ENCODE measurements at regions not wholly inside any gene's neighbourhood (a gene's known extent, or its start where the extent isn't known, plus 50 kb on each side); places are given as distances from the start of the nearest gene placed in this dataset.

DNA sequence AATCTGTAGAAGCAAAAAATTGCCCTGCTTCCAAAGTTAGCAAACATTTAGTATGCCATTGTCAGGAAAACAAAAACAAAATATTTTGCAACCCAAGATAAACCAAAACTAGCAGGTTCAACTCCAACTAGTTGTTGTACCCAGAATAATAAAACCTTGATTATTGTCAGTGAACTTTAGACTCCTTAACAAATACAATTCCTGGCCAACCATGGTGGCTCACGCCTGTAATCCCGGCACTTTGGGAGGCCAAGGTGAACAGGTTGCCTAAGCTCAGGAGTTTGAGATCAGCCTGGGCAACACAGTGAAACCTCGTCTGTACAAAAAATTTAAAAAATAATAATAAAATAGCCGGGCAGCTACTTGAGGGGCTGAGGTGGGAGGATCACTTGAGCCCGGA, 53.6 kb upstream of the EPCAM start:
- DNase-seq (ENCODE audit: low read depth), result no peak

DNA sequence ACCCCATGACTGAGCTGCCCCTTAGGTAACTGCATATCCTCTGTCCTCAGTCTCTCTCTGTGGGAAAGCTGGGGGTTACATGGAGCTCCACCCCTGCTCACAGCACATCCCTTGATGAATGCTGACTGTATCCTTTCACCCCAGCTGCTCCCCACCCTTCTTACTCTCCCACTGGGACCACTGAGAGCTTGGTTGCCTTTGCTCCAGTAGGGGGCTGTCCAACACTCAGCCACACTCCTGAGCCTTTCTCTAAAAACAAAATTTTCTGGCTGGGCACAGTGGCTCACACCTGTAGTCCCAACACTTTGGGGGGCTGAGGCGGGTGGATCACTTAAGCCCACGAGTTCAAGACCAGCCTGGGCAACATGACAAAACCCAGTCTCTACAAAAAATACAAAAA, 55.4 kb upstream of the EPCAM start:
- no peak for DNase-seq (ENCODE audit: low read depth)

DNA sequence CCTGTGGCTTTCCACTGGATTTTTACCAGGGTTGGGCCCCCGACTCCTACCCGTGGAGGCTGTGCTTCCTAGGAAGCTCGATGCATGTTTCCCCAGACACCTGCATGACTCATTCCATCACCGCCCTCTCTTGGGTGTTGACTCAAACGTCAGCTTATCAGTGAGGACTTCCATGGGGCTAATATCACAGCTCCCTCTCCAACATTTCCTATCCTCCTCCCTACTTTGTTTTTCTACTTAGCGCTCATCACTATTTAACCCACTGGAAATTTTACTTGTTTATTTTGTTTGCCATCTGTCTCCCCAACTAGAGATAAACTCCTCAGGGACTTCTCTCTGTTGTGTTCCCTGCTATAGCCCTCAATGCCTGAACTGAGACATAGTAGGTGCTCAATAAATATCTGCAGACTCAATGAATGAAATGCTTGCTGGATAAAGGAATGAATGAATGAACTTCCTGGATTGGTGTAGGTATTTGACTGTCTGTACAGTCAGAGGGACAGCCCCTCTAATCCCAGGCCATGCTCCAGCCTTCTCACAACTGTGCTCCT, 55.9 kb upstream of the EPCAM start:
- no peak for DNase-seq (ENCODE audit: low read depth)

DNA sequence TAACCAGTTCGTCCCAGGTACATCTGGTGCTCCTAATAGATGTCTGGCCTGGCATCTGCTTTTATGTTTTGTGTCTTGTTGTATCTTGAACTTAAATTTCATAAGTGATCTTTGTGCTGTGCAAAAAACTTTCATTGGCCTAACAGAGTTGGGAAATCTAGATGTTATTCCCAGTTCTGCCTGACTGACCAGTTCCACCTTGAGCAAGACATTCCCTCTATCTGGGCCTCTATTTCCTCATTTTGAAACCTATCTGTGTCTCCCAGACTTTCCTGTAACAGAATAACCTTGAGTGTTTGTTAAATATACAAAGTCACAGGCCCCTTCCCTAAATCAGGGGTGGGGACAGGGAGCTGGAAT, 56.6 kb upstream of the EPCAM start:
- no peak for DNase-seq (ENCODE audit: low read depth)

DNA sequence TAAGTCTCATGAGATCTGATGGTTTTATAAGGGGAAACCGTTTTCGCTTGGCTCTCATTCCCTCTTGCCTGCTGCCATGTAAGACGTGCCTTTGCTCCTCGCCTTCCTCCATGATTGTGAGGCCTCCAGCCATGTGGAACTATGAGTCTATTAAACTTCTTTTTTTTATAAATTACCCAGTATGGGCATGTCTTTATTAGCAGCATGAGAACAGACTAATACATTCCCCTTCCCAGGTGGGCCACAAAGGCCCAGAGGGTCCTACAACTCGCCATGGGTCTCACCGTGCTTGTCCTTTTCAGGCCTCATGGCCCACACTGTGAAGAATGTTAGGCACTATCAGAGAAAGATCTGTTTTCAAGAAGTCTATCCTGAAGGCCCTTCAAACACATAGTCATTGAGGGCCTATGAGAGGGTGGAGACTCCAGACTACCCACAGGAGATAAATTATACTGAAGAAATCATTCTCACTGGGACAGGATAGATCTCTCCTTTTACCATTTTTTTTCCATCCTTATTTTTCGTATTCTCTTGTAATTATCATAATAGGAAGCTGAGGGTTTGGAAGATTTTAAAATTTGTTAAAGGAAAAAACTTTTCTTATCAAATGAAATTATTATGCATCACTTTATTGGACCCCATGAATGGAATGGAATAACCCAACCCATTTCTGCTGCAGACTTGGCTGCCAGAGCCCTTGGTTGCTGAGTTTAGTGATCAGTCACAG, 57.2 kb upstream of the EPCAM start:
- DNase-seq (ENCODE audit: low read depth), result no peak

DNA sequence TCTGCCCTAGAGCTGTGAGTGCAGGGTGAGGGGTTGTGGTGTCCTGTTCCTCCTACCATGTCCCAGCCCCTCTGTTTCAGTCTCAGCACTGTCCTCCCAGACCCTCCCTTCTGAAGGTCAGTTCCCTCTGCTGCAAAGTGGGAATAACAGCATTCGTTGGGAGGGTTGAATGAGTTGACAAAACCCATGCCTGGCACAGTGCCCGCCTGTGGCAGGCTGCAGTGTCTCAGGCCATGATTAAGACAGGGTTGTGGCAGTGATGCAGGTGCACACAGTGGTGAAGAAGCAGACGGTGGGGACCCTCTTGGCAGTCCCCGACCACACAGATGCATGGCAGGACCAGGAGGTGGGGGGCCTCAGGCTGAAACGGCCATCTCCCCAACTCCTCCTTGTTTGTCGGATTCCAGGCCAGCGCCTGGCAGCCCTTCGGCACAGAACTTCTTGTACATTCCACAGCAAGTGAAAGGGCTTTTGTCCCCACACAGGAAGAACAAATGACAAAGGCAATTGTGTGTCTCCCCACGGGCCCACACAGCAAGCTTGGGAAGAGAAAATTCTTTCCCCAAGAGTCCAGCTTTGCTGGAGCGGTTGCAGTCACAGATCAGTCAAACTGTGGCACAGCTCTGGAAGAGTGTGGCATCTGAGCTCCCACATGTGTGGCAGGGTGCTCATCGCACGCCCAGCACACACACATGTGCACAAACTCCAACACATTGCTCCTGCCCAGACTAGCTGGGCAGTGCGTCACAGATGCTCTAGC, 58.1 kb upstream of the EPCAM start:
- DNase-seq (ENCODE audit: low read depth), result no peak

DNA sequence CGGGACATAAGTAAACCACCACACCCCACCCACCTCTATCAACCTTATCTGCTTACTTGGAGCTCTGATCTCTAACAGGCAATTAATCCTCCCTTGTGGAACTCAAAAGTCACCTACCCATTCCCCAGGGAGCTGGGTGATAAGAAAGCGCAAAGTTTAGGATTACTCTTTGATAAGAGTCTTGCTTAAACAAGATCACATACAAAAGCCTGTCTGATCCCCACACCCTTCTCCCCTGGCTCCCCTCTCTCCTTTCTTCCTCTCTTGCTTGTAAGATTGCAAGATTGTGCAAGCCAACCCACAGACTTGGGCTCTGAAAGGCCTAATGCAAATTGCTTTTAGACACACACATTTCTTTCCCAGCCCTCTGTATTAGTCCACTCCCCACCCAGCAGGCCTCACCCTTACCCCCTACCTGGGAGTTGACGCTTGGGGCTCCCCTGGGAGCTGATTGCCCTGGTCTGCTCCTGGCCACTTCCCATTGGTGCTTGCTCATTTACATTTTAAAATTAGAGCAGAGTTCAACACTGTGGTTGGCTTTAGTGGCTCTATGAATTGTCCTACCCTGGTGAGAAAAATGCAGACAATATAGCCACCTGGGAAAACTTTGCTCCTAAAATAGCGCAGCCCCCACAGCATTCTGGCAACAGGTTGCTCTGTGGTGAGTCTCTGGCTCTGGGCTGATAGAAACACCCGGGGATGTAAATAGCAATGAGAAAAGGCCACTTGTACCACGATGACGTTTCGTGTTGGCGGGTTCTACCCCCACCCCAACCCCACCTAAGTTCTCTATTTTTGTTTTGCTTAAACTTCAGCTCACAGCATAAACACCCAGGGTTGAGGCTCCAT, 58.9 kb upstream of the EPCAM start:
- DNase-seq (ENCODE audit: low read depth), result no peak

DNA sequence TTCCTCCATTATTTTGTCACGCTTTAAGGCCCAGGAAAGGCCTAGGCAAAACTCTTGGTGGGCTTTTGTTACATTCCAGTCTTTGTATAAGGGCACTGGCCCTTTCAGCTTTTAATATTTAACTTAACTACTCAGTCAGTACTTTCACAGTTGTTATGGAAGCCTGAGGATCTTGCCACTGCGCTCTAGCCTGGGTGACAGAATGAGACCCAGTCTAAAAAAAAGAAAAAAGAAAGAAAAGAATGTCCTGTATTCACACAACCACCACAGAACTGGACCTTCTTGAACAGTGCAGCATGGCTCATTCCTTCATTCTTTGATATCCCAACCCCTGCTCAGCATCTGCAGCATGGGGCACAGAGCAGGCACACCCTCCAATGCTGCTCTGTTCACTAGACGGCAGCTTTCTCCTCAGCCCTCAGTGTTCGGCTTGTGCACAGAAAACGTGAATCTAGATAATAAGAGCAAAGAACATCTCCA, 59.6 kb upstream of the EPCAM start:
- no peak for DNase-seq (ENCODE audit: low read depth)

DNA sequence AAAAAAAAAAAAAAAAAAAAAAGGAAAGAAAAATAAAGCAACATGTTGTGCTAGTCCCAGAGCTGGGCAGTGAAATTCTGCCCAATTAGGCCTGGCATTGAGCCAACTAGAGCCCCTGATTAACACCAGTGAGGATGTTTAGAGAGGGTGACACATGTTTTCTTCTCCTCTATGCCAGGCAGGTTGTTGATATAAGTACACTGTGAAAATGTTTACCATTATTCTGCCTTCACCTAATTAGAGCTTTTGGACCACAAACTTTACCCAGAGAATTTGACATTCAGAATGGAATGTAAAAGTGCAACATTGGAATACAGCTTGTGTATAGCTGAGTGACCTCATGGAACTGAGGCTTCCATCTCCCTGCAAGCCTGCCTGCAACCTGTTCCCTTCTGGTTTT, 62.0 kb upstream of the EPCAM start:
- no peak for DNase-seq (ENCODE audit: low read depth)

DNA sequence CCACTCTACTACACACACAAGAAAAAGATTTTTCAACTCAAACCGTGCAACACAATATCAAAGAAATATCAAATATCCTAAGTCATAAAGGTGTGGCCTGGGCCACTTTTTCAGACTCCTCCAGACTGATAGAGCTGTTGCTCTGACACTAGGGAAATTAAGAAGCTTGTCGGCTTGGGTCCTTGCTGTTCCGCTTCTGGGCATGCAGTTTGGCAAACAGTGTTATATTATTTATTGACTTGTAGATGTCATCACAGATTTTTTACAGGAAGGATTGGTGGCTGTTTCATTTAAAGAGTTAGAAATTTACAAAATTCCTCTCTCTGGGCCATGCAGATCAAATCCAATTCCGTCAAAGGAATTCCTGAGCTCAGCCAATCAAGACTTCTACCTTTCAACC, 64.5 kb upstream of the EPCAM start:
- DNase-seq (ENCODE audit: low read depth), result no peak

DNA sequence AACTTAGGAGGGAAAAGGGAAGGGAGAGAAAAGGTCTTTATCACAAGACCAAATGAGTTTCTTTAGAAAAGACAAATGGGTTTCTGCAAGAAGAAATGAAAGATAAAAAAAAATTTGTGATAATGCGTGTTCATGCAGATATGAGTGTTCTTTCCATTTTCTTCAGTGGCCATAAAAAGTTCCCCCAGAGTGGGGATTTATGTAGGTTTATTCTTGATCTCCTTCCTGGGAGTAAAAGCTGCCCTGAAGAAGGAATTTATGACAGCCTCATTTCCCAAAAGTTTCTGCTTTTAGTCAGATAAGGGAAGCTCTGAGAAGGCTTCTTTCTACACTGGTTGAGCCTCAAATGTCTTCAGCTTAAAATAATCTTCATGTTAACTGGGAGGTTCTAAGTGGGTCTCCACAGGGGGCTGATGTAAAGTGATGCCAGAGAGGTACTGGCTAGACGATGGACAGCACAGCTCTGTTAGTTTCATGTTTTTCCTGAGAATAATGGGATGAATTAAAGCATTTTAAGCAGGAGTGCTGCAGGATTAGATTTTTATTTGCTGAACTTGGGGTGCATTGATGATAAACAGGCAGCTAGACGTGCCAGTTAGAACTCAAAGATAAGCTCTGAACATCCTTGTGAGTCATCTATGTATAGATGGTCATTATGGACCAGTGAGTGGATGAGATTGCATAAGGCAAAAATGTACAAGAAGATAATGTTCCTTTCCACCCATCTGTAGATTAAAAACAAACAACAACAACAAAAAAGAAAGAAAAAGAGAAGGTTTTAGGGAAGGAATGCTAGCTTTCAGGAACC, 65.6 kb upstream of the EPCAM start:
- no peak for DNase-seq (ENCODE audit: low read depth)

DNA sequence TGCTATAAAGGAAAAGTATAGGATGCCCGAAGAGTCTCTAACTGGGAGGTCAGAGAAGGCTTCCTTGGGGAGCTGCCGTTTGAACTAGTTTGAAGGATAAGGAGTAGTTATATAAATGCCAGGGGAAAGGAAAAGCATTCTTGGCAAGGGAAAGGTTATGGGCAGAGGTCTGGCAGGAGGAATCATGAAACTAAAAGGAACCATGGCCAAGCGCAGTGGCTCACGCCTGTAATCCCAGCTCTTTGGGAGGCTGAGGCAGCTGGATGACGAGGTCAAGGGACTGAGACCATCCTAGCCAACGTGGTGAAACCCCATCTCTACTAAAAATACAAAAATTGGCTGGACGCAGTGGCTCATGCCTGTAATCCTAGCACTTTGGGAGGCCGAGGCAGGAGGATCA, 66.8 kb upstream of the EPCAM start:
- no peak for DNase-seq (ENCODE audit: low read depth)

DNA sequence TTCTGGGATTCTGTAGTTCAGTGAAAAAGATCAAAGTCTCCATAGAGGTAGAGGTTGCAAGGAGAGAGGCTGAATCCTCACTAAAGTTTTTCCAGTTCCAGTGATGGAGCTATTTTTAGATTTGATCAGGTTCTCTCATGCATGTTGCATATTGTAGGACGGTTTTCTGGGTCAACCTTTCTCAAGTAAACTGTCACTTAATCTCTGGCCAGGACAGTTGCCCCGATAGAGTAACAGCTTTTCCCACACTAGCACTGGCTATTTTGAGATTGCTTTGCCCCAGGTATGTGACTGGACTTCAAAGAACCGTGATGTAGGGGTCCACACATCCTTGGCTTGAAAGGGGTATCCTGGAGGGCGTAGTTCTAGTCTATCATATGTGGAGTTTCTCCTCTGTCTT, 67.4 kb upstream of the EPCAM start:
- DNase-seq (ENCODE audit: low read depth), result no peak

DNA sequence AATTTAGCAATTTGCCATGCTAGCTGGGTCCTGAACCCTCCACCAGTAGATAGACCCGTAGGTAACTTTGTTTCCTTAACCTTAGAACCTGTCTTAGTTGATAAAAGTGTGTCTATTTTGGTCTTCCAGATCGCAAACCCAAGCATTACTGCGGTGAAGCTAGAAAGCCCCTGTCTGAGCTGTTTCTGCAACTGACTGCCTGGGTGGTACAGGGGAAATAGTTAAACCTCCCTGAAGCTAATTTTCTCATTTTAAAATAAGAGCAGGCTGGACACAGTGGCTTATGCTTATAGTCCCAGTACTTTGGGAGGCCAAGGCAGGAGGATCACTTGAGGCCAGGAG, 67.9 kb upstream of the EPCAM start:
- DNase-seq (ENCODE audit: low read depth), result no peak

DNA sequence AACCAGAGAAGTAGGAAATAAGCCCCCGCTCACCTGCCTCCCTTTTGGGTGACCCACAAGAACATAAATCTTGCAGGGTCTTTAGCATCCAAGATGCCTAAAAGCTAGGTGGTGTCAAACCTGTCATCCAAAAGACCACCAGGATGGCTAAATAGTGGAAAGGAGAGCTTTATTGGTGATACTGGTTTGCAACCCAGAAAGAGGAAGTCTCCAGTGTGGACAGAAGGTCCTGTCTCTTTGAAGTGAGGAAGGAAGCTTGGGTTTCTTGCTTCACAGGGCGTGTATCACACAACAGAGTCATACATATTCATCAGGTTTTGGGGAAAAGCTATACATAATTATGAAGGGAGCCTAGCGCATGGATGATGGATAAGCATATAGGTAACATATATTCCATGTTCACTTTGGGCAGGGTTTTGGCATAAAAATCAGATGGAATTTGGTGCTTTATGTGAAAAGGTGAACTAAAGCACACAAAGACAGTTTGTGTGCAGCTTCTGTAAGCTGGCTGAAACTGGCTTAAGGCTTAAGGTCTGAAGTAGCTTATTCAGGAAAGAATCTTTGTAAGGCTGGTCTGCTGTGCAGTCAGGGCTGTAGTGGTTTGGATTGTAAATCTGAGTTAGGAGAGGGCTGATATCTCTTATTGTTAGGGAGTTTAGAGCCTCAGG, 68.4 kb upstream of the EPCAM start:
- DNase-seq (ENCODE audit: low read depth), result no peak

DNA sequence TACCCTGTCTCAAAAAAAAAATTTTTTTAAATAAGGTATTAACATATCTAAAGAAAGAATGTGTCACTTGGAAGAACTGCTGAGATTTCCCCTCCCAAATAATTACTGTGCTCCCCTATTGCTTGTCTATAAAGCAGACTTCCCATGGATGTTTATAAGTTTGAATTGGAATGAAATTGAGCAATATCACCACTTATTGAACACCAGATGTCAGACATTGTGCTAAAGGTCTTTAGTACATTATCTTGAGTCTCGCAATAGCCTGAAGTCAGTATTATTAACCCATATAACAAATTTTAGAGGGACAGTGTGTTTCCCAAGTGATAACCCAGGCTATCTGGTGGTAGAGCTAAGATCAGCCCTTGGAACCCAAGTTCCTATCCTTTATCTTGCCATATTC, 69.0 kb upstream of the EPCAM start:
- no peak for DNase-seq (ENCODE audit: low read depth)

DNA sequence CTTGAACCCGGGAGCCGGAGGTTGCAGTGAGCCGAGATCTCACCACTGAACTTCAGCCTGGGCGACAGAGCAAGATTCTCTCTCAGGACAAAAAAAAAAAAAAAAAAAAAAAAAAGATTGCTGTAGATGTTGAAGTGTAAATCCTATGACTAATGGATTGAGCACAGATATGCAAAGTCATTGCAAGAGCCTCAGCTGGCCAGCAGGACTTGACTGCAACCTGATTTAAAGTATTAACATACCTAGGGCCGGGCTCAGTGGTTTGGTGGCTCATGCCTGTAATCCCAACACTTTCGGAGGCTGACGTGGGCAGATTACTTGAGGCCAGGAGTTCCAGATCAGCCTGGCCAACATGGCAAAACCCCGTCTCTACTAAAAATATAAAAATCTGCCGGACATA, 69.6 kb upstream of the EPCAM start:
- DNase-seq (ENCODE audit: low read depth), result no peak

DNA sequence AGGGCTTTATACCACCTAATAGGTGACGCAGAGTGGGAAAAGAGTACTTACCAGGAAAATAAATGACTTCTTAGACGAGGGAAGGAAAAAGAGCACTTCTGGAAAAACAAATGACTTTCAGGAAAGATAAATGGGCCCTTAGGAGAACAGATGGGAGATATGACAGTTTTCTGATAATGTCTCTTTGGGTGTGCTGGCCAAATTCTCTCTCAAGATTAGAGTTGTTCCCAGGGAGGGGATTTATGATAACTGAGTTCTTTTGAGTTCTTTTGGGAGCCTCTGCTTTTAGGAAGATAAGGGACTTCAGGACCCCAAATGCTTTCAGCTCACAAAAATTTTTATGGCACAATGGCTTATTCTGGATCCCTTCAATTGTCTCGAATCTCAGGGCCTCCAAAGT, 70.3 kb upstream of the EPCAM start:
- DNase-seq (ENCODE audit: low read depth), result no peak

DNA sequence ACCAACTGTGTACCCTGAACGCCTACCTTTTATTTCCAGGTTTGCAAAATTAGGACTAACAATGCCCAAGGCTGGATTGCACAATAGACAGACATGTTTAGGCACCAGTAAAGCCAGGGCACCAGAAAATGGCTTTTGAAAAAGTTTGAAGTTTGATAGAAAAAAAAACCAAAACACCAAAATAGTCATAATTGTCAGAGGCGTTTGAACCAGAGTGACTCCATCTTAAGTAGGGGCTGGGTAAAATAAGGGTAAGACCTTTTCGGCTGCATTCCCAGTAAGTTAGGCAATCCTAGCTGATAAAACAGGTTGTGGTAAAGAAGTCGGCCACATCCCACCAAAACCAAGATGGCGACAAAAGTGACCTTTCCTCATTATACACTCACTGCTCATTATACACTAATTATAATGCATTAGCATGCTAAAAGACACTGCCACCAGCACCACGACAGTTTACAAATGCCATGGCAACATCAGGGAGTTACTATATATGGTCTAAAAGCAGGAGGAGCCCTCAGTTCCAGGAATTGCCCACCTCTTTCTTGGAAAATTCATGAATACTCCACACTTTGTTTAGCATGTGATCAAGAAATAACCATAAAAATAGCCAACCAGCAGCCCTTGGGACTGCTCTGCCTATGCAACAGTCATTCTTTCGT, 71.2 kb upstream of the EPCAM start:
- DNase-seq (ENCODE audit: low read depth), result no peak

DNA sequence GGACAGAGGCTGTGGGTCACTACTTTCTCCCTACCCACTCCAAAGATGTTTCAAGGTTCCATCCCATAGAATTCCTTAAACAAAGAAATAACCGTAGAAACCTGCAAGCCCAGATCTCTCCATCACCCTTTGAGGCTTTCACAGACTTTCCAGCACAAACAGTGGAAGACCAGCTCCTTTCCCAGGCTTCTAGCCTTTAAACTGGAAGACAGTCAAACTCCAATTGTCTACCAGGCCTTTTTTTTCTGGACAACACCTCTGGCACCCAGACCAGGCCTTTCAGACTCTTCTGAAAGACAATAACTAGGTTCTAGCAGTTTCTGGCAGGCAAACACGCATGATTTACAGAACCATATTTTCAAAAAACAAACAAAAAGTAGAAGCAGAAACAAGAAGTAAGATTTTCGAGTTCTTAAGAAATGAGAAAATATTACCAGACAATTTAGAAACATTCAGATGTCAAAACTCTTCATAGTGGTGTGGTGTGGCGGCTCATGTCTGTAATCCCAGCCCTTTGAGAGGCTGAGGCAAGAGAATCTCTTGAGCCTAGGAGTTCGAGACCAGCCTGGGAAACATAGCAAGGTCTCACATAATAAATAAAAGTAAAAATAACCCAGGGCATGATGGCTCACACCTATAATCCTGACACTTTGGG, 73.0 kb upstream of the EPCAM start:
- no peak for DNase-seq (ENCODE audit: low read depth)

All from T follicular helper cell (primary cell).